Liver (tissue), 7 donors: ENCODE measurements at regions not wholly inside any gene's neighbourhood (a gene's known extent, or its start where the extent isn't known, plus 50 kb on each side); places are given as distances from the start of the nearest gene placed in this dataset.

Source experiments
- DNase-seq: peaks from one replicate; pipeline ENCODE4 v3.0.0-alpha.2; 2017; ENCODE audit warnings: low spot score
- H3K27ac ChIP-seq, 2 donors: one replicate each; pipeline ENCODE4 v1.7.0; 2013; ENCODE audit warnings: inconsistent platforms in 2 of 2, low read length in 2 of 2, control low read depth in 1 of 2, low read depth in 1 of 2, mild to moderate bottlenecking in 1 of 2
- H3K27me3 ChIP-seq, 4 donors: one replicate each; pipeline versions ENCODE4 v1.6.1 to v1.7.0; 2013; ENCODE audit warnings: low read length in 3 of 4, inconsistent platforms in 1 of 4, mild to moderate bottlenecking in 1 of 4, moderate library complexity in 1 of 4; ENCODE audit not compliant: control insufficient read depth in 4 of 4, insufficient read depth in 4 of 4
- H3K36me3 ChIP-seq, 4 donors: one replicate each; pipeline versions ENCODE4 v1.6.1 to v1.7.0; 2013; ENCODE audit warnings: low read length in 3 of 4, mild to moderate bottlenecking in 3 of 4, low read depth in 1 of 4, moderate library complexity in 1 of 4; ENCODE audit not compliant: control insufficient read depth in 4 of 4, insufficient read depth in 3 of 4
- H3K4me1 ChIP-seq, 4 donors: one replicate each; pipeline versions ENCODE4 v1.6.1 to v1.7.0; 2013; ENCODE audit warnings: low read length in 3 of 4, mild to moderate bottlenecking in 3 of 4, moderate library complexity in 1 of 4; ENCODE audit not compliant: control insufficient read depth in 4 of 4, insufficient read depth in 4 of 4
- H3K4me3 ChIP-seq, 3 donors: one replicate each; pipeline versions ENCODE4 v1.6.1 to v1.7.0; 2013; ENCODE audit warnings: low read length in 3 of 3, control low read depth in 1 of 3, low read depth in 1 of 3, mild to moderate bottlenecking in 1 of 3
- H3K9ac ChIP-seq, 2 donors: one replicate each; pipeline ENCODE4 v1.7.0; 2013; ENCODE audit warnings: low read length in 2 of 2, mild to moderate bottlenecking in 2 of 2, moderate library complexity in 2 of 2, control low read depth in 1 of 2, low read depth in 1 of 2
- H3K9me3 ChIP-seq, 4 donors: one replicate each; pipeline versions ENCODE4 v1.6.1 to v1.7.0; 2013; ENCODE audit warnings: low read length in 3 of 4; ENCODE audit not compliant: control insufficient read depth in 4 of 4
- ATF3 ChIP-seq: IDR thresholded peaks from 2 replicates; pipeline ENCODE4 v1.6.1; 2016; ENCODE audit warnings: antibody characterized with exemption
- EGR1 ChIP-seq, 2 donors: IDR thresholded peaks; 2 replicates each; pipeline ENCODE4 v1.6.1; 2016 to 2018; ENCODE audit warnings: antibody characterized with exemption in 2 of 2, low read depth in 2 of 2
- FOXA1 ChIP-seq: IDR thresholded peaks from 2 replicates; pipeline ENCODE4 v1.6.1; 2016; ENCODE audit warnings: antibody characterized with exemption
- GABPA ChIP-seq, 2 donors: IDR thresholded peaks in 1 of 2; conservative IDR thresholded peaks in 1 of 2; 2 replicates each; pipeline ENCODE4 v1.6.1; 2016; ENCODE audit warnings: antibody characterized with exemption in 2 of 2, mild to moderate bottlenecking in 1 of 2, moderate library complexity in 1 of 2
- HNF4G ChIP-seq: IDR thresholded peaks from 2 replicates; pipeline ENCODE4 v1.6.1; 2016; ENCODE audit warnings: antibody characterized with exemption
- JUND ChIP-seq, 2 donors: IDR thresholded peaks; 2 replicates each; pipeline ENCODE4 v1.6.1; 2016; ENCODE audit warnings: antibody characterized with exemption in 2 of 2
- MAX ChIP-seq: IDR thresholded peaks from 2 replicates; pipeline ENCODE4 v1.6.1; 2016; ENCODE audit warnings: antibody characterized with exemption
- NR2F2 ChIP-seq: IDR thresholded peaks from 2 replicates; pipeline ENCODE4 v1.6.1; 2016; ENCODE audit warnings: antibody characterized with exemption
- RXRA ChIP-seq, 2 donors: IDR thresholded peaks; 2 replicates each; pipeline ENCODE4 v1.6.1; 2017 to 2018; ENCODE audit warnings: antibody characterized with exemption in 2 of 2, mild to moderate bottlenecking in 1 of 2
- TAF1 ChIP-seq: conservative IDR thresholded peaks from 2 replicates; pipeline ENCODE4 v1.6.1; 2016; ENCODE audit warnings: antibody characterized with exemption, mild to moderate bottlenecking
- YY1 ChIP-seq: IDR thresholded peaks from 2 replicates; pipeline ENCODE4 v1.6.1; 2016; ENCODE audit warnings: antibody characterized with exemption, mild to moderate bottlenecking
- WGBS: extraction: QIAGEN DNeasy Blood & Tissue Kit; methylation state at CpG from one replicate; pipeline ENCODE4 v1.1.7; 2013; 5-methylcytosine and 5-hydroxymethylcytosine counted together
- donor health status: healthy.
- donor health status: healthy.
- donor health status: healthy.
- donor health status: healthy.

- Histone ChIP-seq H3K36me3 (no peaks in the 10 kb centered on the region), H3K9ac (no peak overlapping the region), H3K27me3 (no peaks in the 10 kb centered on the region), H3K4me3 (no peak overlapping the region), H3K9me3 (no peaks in the 10 kb centered on the region), H3K4me1 (peaks cover 0 to 6% (median 0%) of the 10 kb centered on the region in 4 donors), H3K27ac (no peak overlapping the region)
- no peak for DNase-seq
- TF ChIP-seq EGR1 (IDR thresholded peaks at IDR 0.05; ENCODE audit: low read depth in 2 of 2) (no peak), GABPA (IDR thresholded peaks at IDR 0.05 in 1 of 2, conservative IDR thresholded peaks at IDR 0.05 in 1 of 2) (no peak), HNF4G (no peak)
Measured at GRCh38 chr7:26093023-26093422, 59.0 kb upstream of the NFE2L3 start.

- H3K4me3 ChIP-seq: no peak overlapping the region
- H3K27ac ChIP-seq: no peak overlapping the region
- H3K36me3 ChIP-seq: no peaks in the 10 kb centered on the region
- H3K4me1 ChIP-seq: peaks cover 0 to 2% (median 0%) of the 10 kb centered on the region in 4 donors
- WGBS: 93% methylated on average over 3 of the region's 3 CpGs
- no peak overlapping the region for H3K9ac ChIP-seq
- no peaks in the 10 kb centered on the region for H3K27me3 ChIP-seq
- H3K9me3 ChIP-seq: no peaks in the 10 kb centered on the region
- DNase-seq: no peak
- TF ChIP-seq ATF3 (no peak), TAF1 (no peak), JUND (IDR thresholded peaks at IDR 0.05) (no peak), EGR1 (IDR thresholded peaks at IDR 0.05; ENCODE audit: low read depth in 2 of 2) (no peak), HNF4G (no peak), MAX (no peak), RXRA (IDR thresholded peaks at IDR 0.05) (no peak), YY1 (no peak)
Measured at GRCh38 chr7:26096136-26096535, 55.9 kb upstream of the NFE2L3 start.

GRCh38 chr7:26097837-26098668, 53.9 kb upstream of the NFE2L3 start:
- Histone ChIP-seq H3K27ac (no peak overlapping the region), H3K9ac (no peak overlapping the region), H3K27me3 (no peaks in the 10 kb centered on the region), H3K4me1 (no peaks in the 10 kb centered on the region), H3K4me3 (no peak overlapping the region), H3K9me3 (no peaks in the 10 kb centered on the region), H3K36me3 (no peaks in the 10 kb centered on the region)
- 92% methylated on average over 7 of the region's 7 CpGs for WGBS
- TF ChIP-seq GABPA (IDR thresholded peaks at IDR 0.05 in 1 of 2, conservative IDR thresholded peaks at IDR 0.05 in 1 of 2) (no peak), NR2F2 (no peak), ATF3 (no peak), RXRA (IDR thresholded peaks at IDR 0.05) (no peak)
- DNase-seq: no peak

- no peak overlapping the region for H3K4me3 ChIP-seq
- no peak overlapping the region for H3K9ac ChIP-seq
- H3K9me3 ChIP-seq: no peaks in the 10 kb centered on the region
- H3K27me3 ChIP-seq: no peaks in the 10 kb centered on the region
- TF ChIP-seq FOXA1: no peak
- no peak overlapping the region for H3K27ac ChIP-seq
- no peaks in the 10 kb centered on the region for H3K4me1 ChIP-seq
- DNase-seq: no peak
- H3K36me3 ChIP-seq: no peaks in the 10 kb centered on the region
- 91% methylated on average over 7 of the region's 7 CpGs for WGBS
Measured at GRCh38 chr7:26099236-26099635, 52.8 kb upstream of the NFE2L3 start.
